ENCODE measurements at regions not wholly inside any gene's neighbourhood (a gene's known extent, or its start where the extent isn't known, plus 50 kb on each side); places are given as distances from the start of the nearest gene placed in this dataset.

- no peak for TF ChIP-seq CTCF (conservative IDR thresholded peaks at IDR 0.05 in 1 of 2, IDR thresholded peaks at IDR 0.05 in 1 of 2; ENCODE audit: low read depth in 1 of 2, low read length in 2 of 2)
- no peak for TF ChIP-seq EZH2 (IDR thresholded peaks at IDR 0.05; ENCODE audit: low read length, missing control alignments)
Observed at GRCh38 chr9:118088090-118088489, 383.9 kb downstream of the TLR4 start.
